ENCODE measurements at regions not wholly inside any gene's neighbourhood (a gene's known extent, or its start where the extent isn't known, plus 50 kb on each side); places are given as distances from the start of the nearest gene placed in this dataset.

DNA sequence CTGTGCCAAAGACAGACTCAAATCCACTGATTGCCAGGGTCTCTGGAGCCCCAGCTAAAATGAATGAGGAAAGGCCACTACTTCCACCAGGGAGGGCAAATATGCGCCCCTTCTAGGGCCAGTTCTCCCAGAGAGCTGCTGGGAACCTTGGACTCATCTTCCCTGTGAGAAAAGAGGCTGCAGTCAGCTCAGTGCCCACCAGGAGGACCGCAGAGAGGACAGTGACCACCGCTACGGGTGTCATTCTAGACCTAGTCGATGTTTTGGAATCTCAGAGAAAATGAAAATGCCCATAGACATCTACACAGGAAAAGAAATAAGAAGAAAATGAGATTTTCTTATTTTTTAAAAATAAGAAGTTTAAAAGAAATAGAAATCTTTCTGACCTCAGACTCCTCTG is 235.1 kb downstream of the UQCRFS1 start:
- no peak for DNase-seq (ENCODE audit: low spot score)

DNA sequence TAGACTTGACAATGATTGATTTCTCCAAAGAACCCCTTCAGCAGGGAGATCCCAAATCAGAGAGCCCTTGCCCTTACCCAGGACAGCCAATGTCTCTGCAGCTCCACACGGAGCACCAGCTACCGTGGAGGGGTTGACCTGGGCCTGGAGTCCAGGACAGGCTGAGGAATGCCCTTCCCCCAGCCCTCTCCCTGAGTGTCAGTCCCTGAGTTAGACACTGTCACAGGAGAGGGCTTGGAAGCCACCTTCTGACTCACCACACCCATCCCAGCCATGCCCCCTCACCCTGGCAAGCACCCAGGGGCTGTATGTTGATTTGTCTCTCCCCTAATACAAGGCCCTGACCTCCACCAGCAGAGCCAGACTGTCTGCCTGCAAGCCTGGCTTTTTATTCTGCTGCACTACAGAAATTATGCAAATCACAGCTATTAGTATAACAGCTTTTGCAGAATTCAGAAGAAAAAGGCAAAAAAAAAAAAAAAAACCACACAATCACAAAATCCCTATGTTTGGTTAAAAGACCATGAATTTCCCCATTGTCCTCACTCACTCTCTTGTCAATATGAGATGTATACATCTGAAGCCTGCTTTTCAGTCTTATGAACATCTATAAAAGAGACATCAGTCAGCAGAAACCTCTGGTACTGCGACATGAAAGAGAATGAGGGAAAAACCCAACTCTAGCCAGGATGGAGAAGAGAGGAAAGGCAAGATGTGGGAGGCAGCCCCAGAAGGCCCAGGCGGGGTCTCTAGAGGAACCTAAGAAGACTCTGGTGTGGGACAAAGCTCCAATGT is 240.7 kb downstream of the UQCRFS1 start:
- DNase-seq (ENCODE audit: low spot score), result peak; percentile 20

DNA sequence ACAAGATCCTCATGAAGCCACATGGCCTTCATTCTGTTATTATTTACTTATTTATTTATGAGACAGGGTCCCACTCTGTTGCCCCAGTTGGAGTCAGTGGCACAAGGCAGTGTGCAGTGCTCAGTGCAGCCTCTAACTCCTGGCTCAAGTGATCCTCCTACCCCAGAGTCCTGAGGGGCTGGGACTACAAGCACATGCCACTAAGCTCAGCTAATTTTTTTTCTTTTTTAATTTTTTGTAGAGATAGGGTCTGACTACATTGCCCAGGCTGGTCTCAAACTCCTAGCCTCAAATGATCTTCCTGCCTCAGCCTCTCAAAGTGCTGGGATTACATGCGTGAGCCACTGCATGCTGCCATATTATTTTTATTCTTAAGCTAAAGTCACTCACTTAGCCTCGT is 241.4 kb downstream of the UQCRFS1 start:
- DNase-seq (ENCODE audit: low spot score), result no peak

DNA sequence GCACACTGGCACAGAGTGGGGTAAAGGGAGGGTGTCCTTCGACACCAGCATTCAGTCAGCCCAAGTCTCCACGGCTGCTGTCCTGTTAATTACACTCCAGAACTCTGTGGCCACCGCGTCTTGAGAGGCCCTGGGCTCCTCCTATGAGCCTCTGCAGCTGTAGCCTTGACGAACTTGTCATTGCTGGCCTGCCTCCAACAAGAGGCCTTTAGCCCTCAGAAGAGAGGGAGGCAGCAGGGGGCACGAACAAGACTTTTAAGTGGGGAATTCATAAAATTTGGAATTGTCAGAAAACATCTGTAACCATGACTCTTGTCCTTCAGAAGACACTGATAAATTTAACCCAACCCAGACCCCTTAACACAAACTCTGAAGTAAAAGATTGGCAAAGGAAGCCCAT is 241.9 kb downstream of the UQCRFS1 start:
- DNase-seq (ENCODE audit: low spot score), result no peak

GRCh38 chr19:28968721-28969120 is 244.2 kb downstream of the UQCRFS1 start:
- DNase-seq (ENCODE audit: low spot score), result peak; percentile 31

DNA sequence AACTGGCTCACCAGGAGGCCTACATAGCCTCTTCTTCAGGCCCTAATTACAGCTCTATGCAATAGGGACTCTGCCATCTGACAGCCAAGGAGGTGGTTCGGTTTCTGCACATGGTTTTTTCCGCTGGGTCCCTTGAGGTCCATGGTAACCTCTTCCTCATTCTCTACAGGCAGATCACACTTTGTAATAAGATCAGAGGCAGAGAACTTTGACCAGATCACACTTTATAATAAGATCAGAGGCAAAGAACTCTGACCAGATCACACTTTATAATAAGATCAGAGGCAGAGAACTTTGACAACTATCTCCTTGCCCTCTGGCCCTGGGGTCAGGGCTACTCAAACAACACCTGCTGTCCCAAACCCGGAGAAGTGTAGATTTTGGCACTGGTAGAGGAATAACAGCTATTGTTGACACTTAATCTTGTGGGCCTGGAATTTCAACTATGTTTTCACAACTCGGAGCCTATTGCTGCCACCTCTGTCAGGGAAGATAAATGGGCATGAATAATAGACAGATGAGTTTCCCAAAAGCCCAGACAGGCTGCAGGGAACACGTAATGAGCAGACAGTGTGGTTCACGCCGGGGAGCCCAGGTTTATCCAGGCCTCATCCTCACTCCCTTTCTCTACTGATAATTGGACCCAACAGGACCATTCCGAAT is 246.1 kb downstream of the UQCRFS1 start:
- peak; percentile 86 for DNase-seq (ENCODE audit: low spot score)

GRCh38 chr19:28964500-28964899 is 248.5 kb downstream of the UQCRFS1 start:
- DNase-seq (ENCODE audit: low spot score), result no peak

DNA sequence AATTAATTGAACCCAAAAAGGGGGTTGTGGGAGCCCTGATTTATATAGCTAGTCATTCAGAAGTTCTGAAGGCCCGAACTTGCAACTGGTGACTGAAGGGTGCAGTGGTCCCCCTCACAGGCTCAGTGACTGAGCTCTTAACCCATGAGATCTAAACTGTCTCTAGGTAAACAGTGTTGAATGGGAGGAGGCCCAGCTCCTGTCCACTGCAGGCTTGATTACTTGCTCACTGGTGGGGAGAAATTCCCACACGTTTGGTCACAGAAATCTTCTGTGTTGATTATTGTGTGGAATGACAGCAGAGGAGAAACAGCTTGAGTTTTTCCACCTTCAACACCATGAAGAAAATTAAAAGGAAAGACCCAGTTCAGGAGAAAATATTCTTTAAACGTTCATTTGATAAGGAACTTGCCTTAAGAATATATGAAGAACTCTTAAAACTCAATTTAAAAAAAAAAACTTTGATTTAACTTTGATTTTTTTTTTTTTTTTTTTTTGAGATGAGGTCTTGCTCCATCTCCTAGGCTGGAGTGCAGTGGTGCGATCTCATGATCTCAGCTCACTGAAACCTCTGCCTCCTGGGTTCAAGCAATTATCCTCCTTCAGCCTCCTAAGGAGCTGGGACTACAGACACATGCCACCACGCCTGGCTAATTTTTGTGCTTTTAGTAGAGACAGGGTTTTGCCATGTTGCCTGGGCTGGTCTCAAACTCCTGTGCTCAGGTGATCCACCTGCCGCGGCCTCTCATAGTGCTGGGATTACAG is 249.3 kb downstream of the UQCRFS1 start:
- peak; percentile 84 for DNase-seq (ENCODE audit: low spot score)

DNA sequence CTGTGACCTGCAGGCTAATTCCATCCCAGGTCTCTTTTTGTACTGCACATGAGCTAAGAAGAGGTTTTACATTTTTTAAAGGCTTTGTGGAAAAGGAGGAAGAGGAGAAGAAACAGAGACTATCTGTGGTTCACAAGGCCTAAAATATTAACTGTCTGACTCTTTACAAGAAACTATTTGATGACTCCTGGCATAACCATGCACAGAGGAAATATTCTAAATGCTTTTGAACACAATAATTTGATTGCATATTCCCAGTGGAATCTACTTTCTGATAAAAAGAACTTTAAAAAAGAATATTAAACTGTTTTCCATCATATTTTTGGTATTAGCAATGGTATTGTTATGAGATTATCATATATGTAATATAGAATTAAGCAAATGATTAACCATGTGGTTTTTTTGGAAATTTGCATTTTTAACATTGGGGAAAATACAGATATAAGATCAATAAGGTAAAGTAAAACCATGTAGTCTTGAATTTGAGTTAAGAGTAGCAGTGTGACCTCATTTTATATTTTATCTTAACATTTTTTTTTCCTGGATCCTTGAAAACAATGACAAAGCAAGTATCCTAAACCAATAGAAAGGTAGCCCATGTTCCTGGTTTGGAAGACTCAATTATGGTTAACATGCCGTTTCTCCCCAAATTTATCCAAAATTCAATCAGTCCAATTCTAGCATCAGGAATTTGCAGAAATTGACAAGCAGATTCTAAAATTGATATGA is 251.0 kb downstream of the UQCRFS1 start:
- peak; percentile 94 for DNase-seq (ENCODE audit: low spot score)

DNA sequence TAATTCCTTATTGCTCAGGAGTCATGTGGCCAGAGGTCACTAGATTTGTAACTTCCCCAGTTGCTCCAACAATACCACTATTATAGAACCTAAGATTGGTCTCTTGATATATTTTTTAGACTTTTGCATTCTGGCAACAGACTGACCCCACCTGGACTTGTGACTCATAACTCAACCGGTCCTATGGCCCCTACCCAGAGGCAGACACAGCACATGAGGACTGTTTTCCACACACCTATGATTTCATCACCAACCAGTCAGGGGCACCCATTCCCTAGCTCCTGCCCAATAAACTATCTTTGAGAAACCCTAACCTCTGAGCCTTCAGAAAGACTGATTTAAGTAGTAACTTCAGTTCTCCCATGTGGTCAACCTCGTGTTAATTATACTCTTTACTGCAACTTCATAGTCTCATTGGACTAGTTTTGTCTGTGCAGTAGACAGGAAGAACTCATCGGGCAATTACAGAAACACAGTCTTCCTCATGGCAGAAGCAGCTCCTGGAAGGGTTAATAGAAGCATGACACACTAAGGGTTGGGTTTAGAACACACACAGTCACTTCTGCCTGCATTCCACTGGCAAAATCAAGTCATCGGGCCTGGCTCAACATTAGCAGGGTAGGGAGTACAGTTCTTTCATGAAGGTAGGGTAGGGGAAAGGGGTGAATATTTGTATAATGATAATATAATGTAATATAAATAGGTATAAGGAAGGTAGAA is 251.8 kb downstream of the UQCRFS1 start:
- DNase-seq (ENCODE audit: low spot score), result peak; percentile 98

GRCh38 chr19:28960586-28960985 is 252.4 kb downstream of the UQCRFS1 start:
- peak; percentile 87 for DNase-seq (ENCODE audit: low spot score)

- DNase-seq (ENCODE audit: low spot score), result peak; percentile 73
These were observed 256.0 kb downstream of the UQCRFS1 start for GRCh38 chr19:28956961-28957360.

GRCh38 chr19:28956421-28956820 is 256.5 kb downstream of the UQCRFS1 start:
- peak; percentile 91 for DNase-seq (ENCODE audit: low spot score)

DNA sequence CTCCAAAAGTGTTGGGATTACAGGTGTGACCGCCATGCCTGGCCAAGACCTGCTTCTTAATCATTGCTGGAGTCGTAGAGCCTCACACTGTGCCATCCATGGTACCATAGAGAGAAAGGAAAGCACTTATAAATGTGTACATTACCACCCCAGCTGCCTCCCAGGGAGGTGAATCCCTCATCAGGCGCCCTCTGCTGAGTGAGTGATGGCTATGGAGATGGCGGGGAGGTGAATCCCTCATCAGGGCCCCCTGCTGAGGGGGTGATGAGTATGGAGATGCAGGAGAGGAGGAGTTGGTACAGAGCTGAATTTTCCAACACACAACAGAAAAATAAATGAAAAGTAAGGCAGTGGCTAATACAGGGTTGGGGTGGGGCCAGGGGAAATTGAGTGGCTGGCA is 263.4 kb downstream of the UQCRFS1 start:
- DNase-seq (ENCODE audit: low spot score), result no peak

DNA sequence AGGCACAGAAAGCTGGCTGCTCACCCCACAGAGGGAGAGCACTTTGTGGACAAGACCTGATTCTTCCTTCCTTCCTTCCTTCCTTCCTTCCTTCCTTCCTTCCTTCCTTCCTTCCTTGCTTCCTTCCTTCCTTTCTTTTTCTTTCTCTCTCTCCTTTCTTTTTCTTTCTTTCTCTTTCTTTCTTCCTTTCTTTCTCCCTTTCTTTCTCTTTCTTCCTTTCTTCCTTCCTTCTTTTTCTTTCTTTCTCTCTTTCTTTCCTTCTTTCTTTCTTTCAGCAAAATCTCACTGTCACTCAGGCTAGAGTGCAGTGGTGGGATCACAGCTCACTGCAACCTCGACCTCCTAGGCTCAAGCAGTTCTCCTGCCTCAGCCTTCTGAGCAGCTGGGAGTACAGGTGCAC is 263.9 kb downstream of the UQCRFS1 start:
- DNase-seq (ENCODE audit: low spot score), result no peak

GRCh38 chr19:28948566-28948965 is 264.4 kb downstream of the UQCRFS1 start:
- DNase-seq (ENCODE audit: low spot score), result no peak

DNA sequence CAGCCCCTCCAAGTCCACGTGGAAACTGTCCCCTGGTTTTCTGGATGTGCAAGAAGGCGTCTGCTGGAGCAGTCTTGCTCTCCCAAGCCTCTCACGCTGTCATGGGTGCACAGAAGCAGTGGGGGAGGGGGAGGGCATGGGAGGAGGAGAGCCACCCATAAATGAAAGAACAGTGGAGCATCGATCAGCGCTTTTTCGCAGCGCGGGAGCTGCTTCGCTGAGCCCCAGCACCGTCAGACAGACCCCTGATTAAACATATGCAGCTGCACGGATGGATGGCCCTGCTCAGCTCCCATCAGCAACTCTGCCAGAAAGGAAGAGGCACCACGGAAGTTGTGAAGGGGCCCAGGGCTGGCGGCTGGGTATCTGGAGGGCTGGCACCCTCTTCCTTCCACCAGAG is 264.9 kb downstream of the UQCRFS1 start:
- no peak for DNase-seq (ENCODE audit: low spot score)

DNA sequence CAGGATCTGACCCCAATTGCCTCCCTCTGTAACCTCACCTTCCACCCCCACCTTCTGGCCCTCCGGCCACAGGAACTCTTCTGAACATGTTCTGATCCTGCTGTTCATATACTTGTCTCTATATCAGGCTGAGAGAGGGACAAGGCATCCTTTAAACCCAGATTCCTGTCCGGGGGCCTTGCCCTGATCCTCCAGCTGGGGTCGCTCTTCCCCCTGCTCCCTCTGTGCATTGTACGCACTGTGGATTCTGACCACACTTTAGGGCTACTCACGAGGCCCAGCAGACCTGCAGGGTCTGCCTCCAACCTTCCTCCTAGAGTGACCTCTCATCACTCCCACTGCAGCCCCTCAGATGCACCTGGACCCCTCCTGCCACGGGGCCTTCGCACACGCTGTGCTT is 269.3 kb downstream of the UQCRFS1 start:
- no peak for DNase-seq (ENCODE audit: low spot score)

DNA sequence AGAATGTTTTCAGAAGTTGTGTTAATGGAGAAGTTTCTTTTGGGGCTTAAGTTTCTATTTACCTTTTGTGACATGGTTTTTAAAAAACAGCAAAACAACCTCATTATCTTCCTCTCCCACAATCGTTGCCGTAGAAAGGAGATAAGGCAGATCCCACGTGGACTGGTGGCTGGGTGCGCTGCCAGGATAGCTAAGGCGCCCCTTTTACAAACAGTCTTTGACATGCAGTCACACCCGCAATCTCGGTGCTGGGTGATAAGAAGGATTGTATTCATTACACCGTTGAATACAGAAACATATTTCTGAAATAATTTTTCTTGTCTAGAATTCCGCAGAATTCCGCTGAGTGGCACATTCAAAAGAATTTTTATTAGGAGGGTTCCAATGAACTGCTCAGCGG is 271.1 kb downstream of the UQCRFS1 start:
- DNase-seq (ENCODE audit: low spot score), result no peak

DNA sequence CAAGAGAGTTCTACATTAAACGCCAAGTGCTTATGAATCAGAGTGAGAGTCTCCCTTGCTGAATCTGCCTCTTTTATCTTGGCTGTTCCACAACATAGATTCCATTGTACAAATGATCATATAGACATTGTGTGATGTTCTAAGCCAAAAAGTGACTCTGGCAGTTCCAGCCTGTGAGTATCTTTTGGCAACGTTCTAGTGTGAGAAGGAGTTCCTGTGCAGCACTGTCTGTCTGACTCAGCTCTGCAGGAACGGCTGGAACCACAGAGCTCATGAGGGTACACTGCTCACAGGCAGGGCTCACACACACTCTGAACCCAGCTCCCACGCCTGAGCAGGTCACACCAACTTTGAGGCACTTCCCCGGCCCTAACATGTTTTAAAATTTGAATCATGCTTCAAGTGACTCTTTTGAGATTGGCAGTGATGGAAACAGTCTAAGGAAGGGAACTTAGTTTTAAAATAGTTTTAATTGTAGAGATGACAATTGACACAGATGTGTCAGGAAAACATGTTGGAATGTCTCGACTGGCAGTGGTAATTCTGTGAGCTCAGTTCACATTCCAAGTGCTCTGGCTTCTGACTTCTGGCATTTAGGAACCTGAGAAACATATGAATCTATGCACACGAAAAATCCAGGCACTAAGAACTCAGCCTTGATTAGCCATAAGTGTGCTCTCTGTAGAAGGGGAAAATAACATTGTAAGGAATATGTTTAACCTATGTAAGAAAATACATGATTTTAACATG is 272.0 kb downstream of the UQCRFS1 start:
- peak; percentile 73 for DNase-seq (ENCODE audit: low spot score)

DNA sequence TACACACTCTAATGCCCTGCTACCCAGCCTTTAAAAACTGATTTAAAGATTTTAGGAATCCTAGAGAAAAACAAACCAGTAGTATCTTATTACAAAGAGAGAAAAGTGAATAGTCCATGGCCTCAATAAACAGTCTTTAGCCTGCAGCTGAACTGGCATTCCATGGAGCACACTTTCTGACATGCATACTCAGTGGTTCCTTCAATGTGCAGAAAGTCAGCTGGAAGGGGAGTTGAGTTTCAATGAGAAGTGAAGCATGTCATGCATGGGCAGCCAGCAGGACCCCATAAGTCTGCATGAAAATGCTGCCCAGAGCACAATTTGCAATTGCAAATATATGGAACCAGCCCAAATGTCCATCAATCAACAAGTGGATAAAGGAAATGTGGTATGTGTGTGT is 273.7 kb downstream of the UQCRFS1 start:
- DNase-seq (ENCODE audit: low spot score), result no peak

Measured in kidney tubule cell (primary cell).